Upper lobe of right lung (tissue), 1 donor: ENCODE measurements at regions not wholly inside any gene's neighbourhood (a gene's known extent, or its start where the extent isn't known, plus 50 kb on each side); places are given as distances from the start of the nearest gene placed in this dataset.

Source experiments
- ATAC-seq: fragments of 200-7000 bp; cut with Tn5 transposase; one replicate; pipeline ENCODE4 v1.9.1; 2020; ENCODE audit warnings: mild to moderate bottlenecking, moderate library complexity
- DNase-seq: peaks from one replicate; pipeline ENCODE4 v3.0.0-alpha.2; 2020
- H3K27ac ChIP-seq: fragments of 200-600 bp; one replicate; pipeline ENCODE4 v1.8.0; 2022
- H3K27me3 ChIP-seq: fragments of 200-600 bp; one replicate; pipeline ENCODE4 v1.8.0; 2022; ENCODE audit warnings: mild to moderate bottlenecking
- H3K36me3 ChIP-seq: fragments of 200-600 bp; one replicate; pipeline ENCODE4 v1.8.0; 2022
- H3K4me1 ChIP-seq: fragments of 200-600 bp; one replicate; pipeline ENCODE4 v1.8.0; 2022
- H3K4me3 ChIP-seq: fragments of 200-600 bp; one replicate; pipeline ENCODE4 v1.8.0; 2022; ENCODE audit warnings: mild to moderate bottlenecking
- H3K9me3 ChIP-seq: fragments of 200-600 bp; one replicate; pipeline ENCODE4 v1.8.0; 2022
- CTCF ChIP-seq: fragments of 200-600 bp; IDR thresholded peaks from one replicate; pipeline ENCODE4 v1.8.0; 2022; ENCODE audit warnings: antibody characterized with exemption
- intact Hi-C: fragments of 100-400 bp; cut with DNase I; formaldehyde crosslinking; loops from one replicate; pipeline ENCODE4 v1.11.0; 2022
- donor health status: DM: no; HTN: yes; CAD: no; lungs with severe emphysema.

- Histone ChIP-seq H3K9me3 (no peaks in the 10 kb centered on the region), H3K4me3 (no peak overlapping the region), H3K4me1 (no peaks in the 10 kb centered on the region), H3K27ac (no peak overlapping the region), H3K27me3 (peaks cover 3% of the 10 kb centered on the region), H3K36me3 (no peaks in the 10 kb centered on the region)
- TF ChIP-seq CTCF = no peak
- DNase-seq = no peak
- no peak for ATAC-seq
- intact Hi-C loops = no loop called here
These were observed 147.7 kb upstream of the WNT4 start for GRCh38 chr1:22290611-22291010.

GRCh38 chr1:22291057-22291456 is 148.2 kb upstream of the WNT4 start:
- peaks cover 3% of the 10 kb centered on the region for H3K27me3 ChIP-seq
- ATAC-seq (no peak), DNase-seq (no peak)
- no peak for TF ChIP-seq CTCF
- no peak overlapping the region for H3K27ac ChIP-seq
- H3K9me3 ChIP-seq = no peaks in the 10 kb centered on the region
- H3K36me3 ChIP-seq = no peaks in the 10 kb centered on the region
- H3K4me1 ChIP-seq = no peaks in the 10 kb centered on the region
- intact Hi-C loops = no loop called here
- H3K4me3 ChIP-seq = no peak overlapping the region

GRCh38 chr1:22291494-22291893 is 148.6 kb upstream of the WNT4 start:
- H3K27ac ChIP-seq = no peak overlapping the region
- ATAC-seq (no peak), DNase-seq (no peak)
- no peak for TF ChIP-seq CTCF
- intact Hi-C loops = no loop called here
- H3K9me3 ChIP-seq = no peaks in the 10 kb centered on the region
- no peaks in the 10 kb centered on the region for H3K36me3 ChIP-seq
- H3K4me3 ChIP-seq = no peak overlapping the region
- H3K27me3 ChIP-seq = peaks cover 3% of the 10 kb centered on the region
- no peaks in the 10 kb centered on the region for H3K4me1 ChIP-seq

- TF ChIP-seq CTCF = no peak
- H3K9me3 ChIP-seq = no peaks in the 10 kb centered on the region
- no peak overlapping the region for H3K27ac ChIP-seq
- no peaks in the 10 kb centered on the region for H3K36me3 ChIP-seq
- intact Hi-C loops = no loop called here
- H3K4me3 ChIP-seq = no peak overlapping the region
- peaks cover 10% of the 10 kb centered on the region for H3K27me3 ChIP-seq
- no peak for ATAC-seq
- DNase-seq = no peak
- H3K4me1 ChIP-seq = no peaks in the 10 kb centered on the region
These were observed 149.3 kb upstream of the WNT4 start for GRCh38 chr1:22292011-22292788.

GRCh38 chr1:22295396-22295795 is 152.5 kb upstream of the WNT4 start:
- Histone ChIP-seq H3K36me3 (no peaks in the 10 kb centered on the region), H3K9me3 (no peaks in the 10 kb centered on the region), H3K27me3 (peaks cover 6% of the 10 kb centered on the region), H3K4me1 (no peaks in the 10 kb centered on the region), H3K27ac (no peak overlapping the region), H3K4me3 (no peak overlapping the region)
- DNase-seq (no peak), ATAC-seq (no peak)
- intact Hi-C loops = no loop called here
- no peak for TF ChIP-seq CTCF

- TF ChIP-seq CTCF = no peak
- Histone ChIP-seq H3K9me3 (no peaks in the 10 kb centered on the region), H3K4me3 (no peak overlapping the region), H3K36me3 (no peaks in the 10 kb centered on the region), H3K27ac (no peak overlapping the region), H3K4me1 (no peaks in the 10 kb centered on the region), H3K27me3 (peaks cover 6% of the 10 kb centered on the region)
- intact Hi-C loops = no loop called here
- DNase-seq (no peak), ATAC-seq (no peak)
These were observed 153.0 kb upstream of the WNT4 start for GRCh38 chr1:22295856-22296255.
